ENCODE measurements at regions not wholly inside any gene's neighbourhood (a gene's known extent, or its start where the extent isn't known, plus 50 kb on each side); places are given as distances from the start of the nearest gene placed in this dataset.
"Not testable (repeated sequence)": the region's sequence is repeated elsewhere in the genome, so short reads cannot be mapped to it uniquely, and the experiment has no call there.

GRCh38 chr12:131559517-131560516, 151.1 kb upstream of the SFSWAP start:
- intact Hi-C loops (cut with DNase I), result no loop called here
- DNase-seq, result no peak

GRCh38 chr12:131561051-131561450, 149.8 kb upstream of the SFSWAP start:
- no peak for DNase-seq
- intact Hi-C loops (cut with DNase I), result no loop called here

DNA sequence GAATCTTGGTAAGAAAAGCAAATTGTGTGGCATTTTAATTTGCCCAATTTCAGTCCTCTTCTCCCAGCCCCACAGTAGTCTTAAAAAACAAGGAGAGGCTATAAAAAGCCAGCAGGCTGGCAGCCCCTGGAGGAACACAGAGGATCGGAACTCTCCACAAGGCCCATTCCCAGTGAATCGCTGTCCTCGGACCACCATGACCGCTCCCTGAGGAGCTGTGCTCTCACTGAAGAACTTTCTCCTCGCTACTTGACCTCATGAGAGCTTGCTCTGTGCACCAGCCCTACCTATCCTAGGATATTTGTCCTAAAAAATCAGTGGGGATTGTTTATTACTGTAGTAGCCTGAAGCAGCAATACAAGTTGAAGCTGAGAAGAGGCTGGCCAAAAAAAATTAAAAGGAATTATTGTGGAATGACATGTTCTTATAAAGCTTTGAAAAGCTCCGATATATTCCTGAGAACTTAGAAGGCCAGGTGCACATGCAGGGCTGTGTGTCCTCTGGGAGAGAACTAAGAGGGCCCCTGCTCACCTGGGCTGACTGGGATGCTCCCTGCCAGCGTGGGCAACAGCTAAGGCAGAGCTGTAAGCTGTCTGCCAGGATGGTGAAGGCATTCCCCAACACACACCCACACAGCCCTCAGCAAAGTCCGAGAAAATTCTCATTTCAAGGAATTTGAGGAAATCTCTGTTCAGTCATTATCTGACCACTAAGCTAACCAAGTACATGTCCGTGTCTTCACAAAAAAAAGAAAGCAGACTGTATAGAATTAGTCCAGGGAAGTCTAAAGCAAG, 148.8 kb upstream of the SFSWAP start:
- DNase-seq, result peak in 10 of 42 donors; percentile 15 to 56 (median 32)
- intact Hi-C loops (cut with DNase I), result no loop called here

DNA sequence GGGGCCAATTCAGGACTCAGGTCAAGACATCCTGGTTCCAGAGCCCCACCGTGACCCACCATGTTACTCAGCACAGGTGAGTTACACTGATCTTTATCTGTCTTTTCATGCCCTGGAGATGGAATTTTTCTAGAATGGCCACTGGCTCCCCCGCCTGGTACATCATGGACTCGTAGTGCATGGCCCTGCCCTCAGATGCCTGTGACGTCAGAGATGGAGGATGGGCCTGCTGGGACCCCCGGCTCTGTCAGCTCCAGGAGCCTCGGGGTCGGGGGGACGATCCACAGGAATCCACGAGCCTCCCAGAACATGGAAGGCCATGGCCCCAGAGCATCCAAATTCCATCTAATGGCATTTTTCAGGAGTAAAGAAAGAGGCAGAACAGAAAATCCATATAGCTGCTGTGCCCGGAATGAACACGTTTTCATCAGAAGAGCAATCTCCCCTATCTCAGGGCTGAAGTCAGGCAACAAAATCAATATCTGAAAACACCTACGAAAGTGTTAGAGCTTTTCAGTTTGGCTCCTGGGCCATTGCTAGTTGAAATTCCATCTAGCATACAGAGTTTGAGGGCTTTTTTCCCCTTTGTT, 146.7 kb upstream of the SFSWAP start:
- DNase-seq; intact Hi-C loops (cut with DNase I): not testable (repeated sequence)

- peak in 1 of 42 donors; percentile 0 for DNase-seq
- intact Hi-C loops (cut with DNase I), result no loop called here
Measured at GRCh38 chr12:131564845-131565244, 146.0 kb upstream of the SFSWAP start.

DNA sequence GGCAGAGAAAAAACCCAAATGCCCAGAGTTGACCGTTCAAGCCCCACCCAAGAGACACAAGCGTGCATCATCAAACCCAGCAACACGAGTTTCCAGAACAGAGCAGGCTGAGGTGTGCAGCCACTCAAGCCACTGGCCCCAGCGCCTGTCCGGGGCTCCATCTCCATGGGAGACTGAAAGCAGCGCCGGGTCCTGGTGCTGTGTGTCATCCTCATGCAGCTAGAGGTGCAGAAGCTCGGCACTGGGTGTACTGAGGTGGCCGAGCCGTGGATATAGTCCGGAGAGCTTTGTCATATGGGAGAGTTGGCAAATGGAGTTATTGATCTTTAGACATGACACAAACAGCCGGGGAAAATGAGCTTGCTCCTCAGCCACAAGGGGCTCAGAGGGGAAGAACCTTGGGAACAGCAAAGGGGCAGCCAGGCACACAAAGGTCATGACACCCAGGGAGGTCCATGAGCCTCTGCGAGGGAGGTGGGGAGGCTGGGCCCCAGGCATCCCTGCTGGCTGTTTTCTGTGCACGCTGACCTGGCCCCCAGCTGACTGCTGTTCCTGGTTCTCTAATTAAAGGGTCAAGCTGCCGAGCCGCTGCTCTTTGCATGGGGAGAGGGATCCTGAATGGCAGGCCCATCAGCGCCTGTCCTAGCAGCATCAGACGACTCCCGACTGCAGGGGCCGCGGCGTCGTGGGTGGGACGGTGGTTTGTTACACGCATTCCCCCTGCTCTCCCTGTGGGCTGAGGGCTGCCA, 145.4 kb upstream of the SFSWAP start:
- peak in 1 of 42 donors; percentile 2 for DNase-seq
- intact Hi-C loops (cut with DNase I), result no loop called here

DNA sequence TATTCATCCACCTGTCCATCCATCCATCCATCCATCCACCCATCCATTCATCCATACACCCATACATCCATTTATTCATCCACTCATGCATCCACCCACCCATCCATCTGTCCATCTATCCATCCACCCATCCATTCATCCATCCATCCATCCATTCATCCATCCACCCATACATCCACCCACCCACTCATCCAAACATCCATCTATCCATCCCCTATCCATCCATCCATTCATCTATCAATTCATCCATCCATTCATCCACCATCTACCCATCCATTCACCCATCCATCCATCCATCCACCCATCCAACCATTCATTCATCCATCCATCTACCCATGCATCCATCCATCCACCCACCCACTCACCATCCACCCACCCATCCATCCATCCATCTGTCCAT, 142.6 kb upstream of the SFSWAP start:
- DNase-seq, result no peak
- intact Hi-C loops (cut with DNase I), result no loop called here

GRCh38 chr12:131570596-131570995, 140.3 kb upstream of the SFSWAP start:
- DNase-seq, result peak in 1 of 42 donors; percentile 2
- intact Hi-C loops (cut with DNase I), result no loop called here

DNA sequence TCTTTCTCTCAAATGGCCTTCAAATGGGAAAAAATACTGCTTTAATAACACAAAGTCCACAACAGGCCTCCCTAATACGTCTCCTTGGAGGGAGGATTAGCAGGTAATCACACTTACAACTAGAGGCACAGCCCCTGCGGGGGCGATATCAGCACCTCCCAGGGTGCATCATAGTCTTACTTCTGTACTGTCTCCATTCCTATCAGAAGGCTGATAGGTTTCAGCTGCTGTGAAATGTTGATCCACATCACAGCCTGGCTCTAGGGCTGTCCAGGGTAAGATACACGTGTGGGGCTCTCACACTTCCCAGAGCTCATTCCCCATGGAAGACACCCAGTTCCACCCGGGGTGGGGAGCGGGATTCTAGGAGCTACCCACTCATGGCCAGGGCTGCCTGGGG, 139.1 kb upstream of the SFSWAP start:
- intact Hi-C loops (cut with DNase I), result no loop called here
- no peak for DNase-seq

GRCh38 chr12:131572626-131573025, 138.3 kb upstream of the SFSWAP start:
- intact Hi-C loops (cut with DNase I), result no loop called here
- DNase-seq, result no peak

DNA sequence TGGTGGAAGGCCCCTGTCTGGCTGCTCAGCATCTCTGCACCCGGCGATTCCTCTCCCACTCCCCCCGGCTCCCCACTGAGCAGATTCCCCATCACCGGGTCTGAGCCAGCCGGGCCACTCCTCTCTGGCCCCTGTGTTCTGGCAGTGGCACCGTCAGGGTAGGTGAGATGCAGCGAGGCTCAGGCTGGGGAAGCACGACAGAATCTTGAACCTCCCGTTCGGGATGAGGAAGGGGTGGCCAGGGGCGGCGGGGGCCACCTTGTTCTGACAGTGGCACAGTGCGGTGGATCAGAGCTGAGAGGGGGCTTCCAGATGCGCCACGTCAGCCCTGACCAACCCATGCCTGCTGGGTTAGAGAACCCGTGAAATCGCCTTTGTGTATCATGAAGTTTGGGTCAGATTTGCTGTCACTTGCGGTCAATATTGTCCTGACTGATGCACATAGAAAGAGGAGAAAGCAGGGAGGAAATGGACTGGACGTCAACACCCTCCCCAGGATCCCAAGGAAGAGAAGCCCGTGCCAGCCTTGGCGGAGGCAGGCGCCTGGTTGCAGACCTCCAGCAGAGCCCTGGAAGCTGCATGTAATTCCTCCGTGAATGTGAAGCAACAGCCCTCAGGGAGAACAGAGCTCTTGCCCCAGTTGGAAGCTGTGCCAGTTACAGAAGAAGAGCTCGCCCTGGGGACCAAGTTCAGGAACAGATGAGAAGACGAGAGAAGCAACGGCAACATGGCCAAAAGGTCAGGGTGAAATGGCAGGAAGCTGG, 137.1 kb upstream of the SFSWAP start:
- intact Hi-C loops (cut with DNase I), result no loop called here
- peak in 1 of 42 donors; percentile 8 for DNase-seq

DNA sequence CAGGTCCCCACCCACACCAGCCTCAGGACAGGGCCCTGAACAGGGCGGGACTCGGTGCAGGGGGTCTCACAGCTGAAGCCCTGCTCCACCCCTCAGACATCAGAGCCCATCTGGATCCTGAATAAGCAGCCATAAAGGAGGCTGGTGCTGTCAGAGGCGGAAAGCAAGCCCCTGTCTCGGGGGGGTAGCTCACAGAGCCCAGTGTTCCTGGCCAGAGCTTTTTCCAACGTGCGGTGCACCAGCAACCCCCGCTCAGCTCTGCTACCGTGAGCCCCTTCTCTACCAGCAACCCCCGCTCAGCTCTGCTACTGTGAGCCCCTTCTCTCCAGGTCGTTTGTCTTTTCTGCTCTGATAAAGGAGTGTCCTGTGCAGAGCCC, 136.5 kb upstream of the SFSWAP start:
- intact Hi-C loops (cut with DNase I), result no loop called here
- no peak for DNase-seq

GRCh38 chr12:131575371-131575770, 135.5 kb upstream of the SFSWAP start:
- intact Hi-C loops (cut with DNase I), result no loop called here
- peak in 1 of 42 donors; percentile 1 for DNase-seq

DNA sequence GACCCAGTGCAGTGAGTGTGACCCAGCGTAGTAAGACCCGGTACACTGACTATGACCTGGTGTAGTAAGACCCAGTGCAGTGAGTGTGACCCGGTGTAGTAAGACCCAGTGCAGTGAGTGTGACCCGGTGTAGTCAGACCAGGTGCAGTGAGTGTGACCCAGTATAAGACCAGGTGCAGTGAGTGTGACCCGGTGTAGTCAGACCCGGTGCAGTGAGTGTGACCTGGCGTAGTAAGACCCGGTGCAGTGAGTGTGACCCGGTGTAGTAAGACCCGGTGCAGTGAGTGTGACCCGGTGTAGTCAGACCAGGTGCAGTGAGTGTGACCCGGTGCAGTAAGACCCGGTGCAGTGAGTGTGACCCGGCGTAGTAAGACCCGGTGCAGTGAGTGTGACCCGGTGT, 134.2 kb upstream of the SFSWAP start:
- DNase-seq, result peak in 4 of 42 donors; percentile 7 to 66 (median 48)
- intact Hi-C loops (cut with DNase I), result not testable (repeated sequence)

DNA sequence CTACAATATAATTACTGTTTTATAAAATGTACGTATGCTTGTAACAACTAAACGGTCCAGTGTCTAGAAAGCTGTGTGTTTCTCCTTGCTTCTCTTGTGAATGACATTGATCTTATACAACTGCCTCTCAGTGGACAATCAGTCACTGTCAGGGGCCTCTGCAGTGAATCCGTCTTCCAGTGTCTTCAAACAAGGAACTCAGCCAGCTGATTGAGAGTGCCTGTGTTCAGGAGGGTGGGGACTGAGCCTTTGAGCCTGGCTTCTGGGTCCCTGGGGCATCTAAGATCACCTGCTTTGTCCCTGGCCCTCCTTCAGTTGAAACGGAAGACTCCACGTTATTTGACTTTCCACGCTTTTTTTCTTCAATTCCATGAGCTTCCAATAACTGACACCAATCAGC, 133.1 kb upstream of the SFSWAP start:
- no peak for DNase-seq
- intact Hi-C loops (cut with DNase I), result no loop called here

DNA sequence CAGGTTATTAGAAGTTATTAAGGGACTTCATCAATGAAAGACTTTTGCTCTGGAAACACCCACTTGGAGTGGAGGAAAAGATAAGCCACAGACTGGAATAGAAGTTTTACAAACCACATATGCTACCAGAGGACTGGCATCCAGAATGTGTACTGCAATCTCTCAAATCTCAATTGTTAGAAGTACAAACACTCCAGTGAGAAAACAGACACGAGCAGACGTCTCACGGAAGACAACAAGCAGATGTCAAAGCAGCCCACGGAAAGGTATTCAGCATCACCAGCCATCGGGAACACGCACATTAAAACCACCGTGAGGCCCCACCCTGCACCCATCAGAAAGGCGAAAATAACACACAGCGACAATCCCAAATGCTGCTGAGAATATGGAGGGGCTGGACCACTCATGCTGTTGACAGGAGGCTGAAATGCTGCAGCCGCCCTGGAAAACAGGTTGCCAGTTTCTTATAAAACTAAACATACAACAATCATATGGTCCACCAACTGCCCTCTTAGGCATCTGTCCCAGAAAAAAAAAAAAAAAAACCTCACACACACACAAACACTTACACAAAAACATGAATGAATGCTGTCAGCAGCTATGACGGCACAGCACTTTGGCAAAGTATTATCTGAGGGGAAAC, 131.9 kb upstream of the SFSWAP start:
- intact Hi-C loops (cut with DNase I), result no loop called here
- DNase-seq, result peak in 1 of 42 donors; percentile 0

GRCh38 chr12:131583090-131583712, 127.7 kb upstream of the SFSWAP start:
- intact Hi-C loops (cut with DNase I), result no loop called here
- DNase-seq, result no peak
